Epithelial cell of proximal tubule (primary cell): ENCODE measurements at regions not wholly inside any gene's neighbourhood (a gene's known extent, or its start where the extent isn't known, plus 50 kb on each side); places are given as distances from the start of the nearest gene placed in this dataset.

Experiments used
- DNase-seq: peaks from one replicate; pipeline ENCODE4 v3.0.0-alpha.2; 2011; ENCODE audit warnings: low read depth
- H3K4me3 ChIP-seq: 2 replicates; pipeline ENCODE4 v1.5.1; 2011; ENCODE audit warnings: low read depth, mild to moderate bottlenecking, low read length
- CTCF ChIP-seq: conservative IDR thresholded peaks from 2 replicates; pipeline ENCODE4 v1.5.1; 2012; ENCODE audit warnings: low read depth, mild to moderate bottlenecking, low read length

GRCh38 chr9:108662091-108662875 is 193.5 kb downstream of the ACTL7B start:
- TF ChIP-seq CTCF: no peak
- DNase-seq: no peak
- H3K4me3 ChIP-seq: no peak overlapping the region

DNA sequence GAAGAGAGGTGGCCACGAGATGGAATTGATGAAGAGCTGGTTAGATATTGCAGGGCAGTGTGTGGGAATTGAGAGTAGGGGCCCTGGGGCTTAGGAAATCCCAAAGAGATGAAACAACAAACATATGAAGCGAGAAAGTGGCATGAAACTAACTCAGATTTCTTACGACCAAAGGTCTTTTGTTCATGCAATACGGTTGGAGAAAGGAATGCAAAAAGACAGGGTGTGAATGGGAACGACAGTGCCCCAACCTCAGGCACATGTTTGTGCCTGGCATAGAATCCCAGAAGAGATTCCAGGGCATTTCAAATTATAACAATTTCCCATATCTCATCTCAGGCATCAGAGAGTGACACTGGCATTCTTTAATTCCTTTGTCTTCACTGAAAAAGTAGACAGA is 199.2 kb downstream of the ACTL7B start:
- DNase-seq: no peak
- H3K4me3 ChIP-seq: no peak overlapping the region
- no peak for TF ChIP-seq CTCF

GRCh38 chr9:108655818-108656217 is 200.0 kb downstream of the ACTL7B start:
- H3K4me3 ChIP-seq: no peak overlapping the region
- no peak for TF ChIP-seq CTCF
- no peak for DNase-seq

DNA sequence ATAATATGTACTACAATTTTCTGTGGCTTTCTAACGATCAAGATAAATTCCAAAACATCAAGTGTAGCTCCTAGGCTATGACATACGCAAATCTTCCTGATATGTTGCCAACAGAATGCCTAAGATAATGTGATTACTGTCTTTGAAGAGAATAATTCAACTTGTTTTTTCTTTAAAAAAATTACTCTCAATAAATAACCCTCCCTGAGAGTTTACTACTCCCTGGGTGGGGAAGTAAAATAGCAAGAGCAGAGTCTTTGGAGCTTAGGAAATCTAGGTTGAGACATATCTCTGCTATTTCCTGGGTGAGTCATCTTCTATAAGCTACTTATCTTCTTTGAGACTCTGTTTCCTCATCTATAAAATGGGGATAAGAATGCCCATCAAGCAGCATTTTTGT is 201.2 kb downstream of the ACTL7B start:
- no peak for DNase-seq
- TF ChIP-seq CTCF: no peak
- H3K4me3 ChIP-seq: no peak overlapping the region

GRCh38 chr9:108652851-108653250 is 202.9 kb downstream of the ACTL7B start:
- H3K4me3 ChIP-seq: no peak overlapping the region
- TF ChIP-seq CTCF: no peak
- DNase-seq: no peak

GRCh38 chr9:108650826-108651225 is 205.0 kb downstream of the ACTL7B start:
- DNase-seq: no peak
- no peak for TF ChIP-seq CTCF
- H3K4me3 ChIP-seq: no peak overlapping the region

DNA sequence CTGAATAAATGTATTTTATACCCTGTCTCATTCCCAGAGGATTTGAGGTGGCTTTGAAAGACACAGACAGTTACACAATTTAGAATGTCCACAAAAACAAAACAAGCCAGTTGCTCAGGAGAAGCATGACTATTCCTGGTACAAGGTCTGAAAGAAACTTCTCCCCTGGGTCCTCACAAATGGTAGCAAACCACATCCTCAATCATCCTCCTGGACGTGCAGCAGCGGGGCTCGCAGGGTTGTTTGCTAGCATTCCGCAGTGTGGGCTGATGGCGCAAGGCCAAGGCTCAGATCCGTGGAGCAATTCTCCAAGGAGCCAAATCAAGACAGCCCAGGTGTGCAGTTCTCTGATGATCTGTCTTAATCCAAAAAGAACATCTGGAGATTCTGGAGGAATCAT is 210.3 kb downstream of the ACTL7B start:
- no peak for DNase-seq
- no peak for TF ChIP-seq CTCF
- H3K4me3 ChIP-seq: no peak overlapping the region
